ENCODE measurements at regions not wholly inside any gene's neighbourhood (a gene's known extent, or its start where the extent isn't known, plus 50 kb on each side); places are given as distances from the start of the nearest gene placed in this dataset.

DNA sequence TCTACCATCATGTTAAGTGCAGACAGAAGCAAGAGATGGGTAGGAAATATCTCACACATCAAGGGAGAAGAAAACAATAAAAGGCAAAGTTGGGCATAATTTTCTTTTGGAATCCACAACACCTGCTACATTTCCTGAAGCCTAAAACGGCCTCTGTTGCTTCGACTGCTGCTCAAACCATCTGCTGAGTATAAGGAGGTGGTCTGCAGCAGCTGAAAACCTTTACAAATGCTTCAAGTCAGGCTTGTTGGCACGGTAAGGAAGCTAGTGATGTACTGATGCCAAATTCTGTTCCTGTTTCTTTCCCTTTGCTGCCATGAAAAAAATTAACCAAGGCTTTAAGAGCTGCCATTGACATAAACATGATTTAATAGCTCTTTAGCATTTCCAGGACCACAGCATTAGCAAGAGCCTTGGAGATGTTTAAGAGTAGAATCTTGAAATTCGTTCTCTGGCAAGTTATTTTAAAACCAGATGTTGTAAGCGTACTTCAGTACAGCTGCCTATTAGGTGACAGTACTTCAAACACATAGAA is 75.6 kb downstream of the DMRTA1 start:
- H3K4me3 ChIP-seq (ENCODE audit: insufficient read depth, low read length, poor library complexity, severe bottlenecking), result no peak overlapping the region
- no peak overlapping the region for H3K27ac ChIP-seq (ENCODE audit: low read depth, low read length)
- H3K4me2 ChIP-seq (ENCODE audit: low read depth, low read length, poor library complexity, severe bottlenecking), result no peak overlapping the region
- H3F3A ChIP-seq (ENCODE audit: insufficient read depth), result no peaks in the 10 kb centered on the region
- no peaks in the 10 kb centered on the region for H3K9me3 ChIP-seq (ENCODE audit: insufficient read depth, low read length)
- no peaks in the 10 kb centered on the region for H3K36me3 ChIP-seq (ENCODE audit: low read length)
- H3K9me2 ChIP-seq (replicated peaks; ENCODE audit: insufficient read depth, low read length), result no peaks in the 10 kb centered on the region
- no peak overlapping the region for H3K9ac ChIP-seq (ENCODE audit: low read length)
- H3K27me3 ChIP-seq (ENCODE audit: low read length), result no peaks in the 10 kb centered on the region
- no peaks in the 10 kb centered on the region for H3K79me2 ChIP-seq (ENCODE audit: insufficient read depth, low read length)
- TF ChIP-seq, protein P1, sequence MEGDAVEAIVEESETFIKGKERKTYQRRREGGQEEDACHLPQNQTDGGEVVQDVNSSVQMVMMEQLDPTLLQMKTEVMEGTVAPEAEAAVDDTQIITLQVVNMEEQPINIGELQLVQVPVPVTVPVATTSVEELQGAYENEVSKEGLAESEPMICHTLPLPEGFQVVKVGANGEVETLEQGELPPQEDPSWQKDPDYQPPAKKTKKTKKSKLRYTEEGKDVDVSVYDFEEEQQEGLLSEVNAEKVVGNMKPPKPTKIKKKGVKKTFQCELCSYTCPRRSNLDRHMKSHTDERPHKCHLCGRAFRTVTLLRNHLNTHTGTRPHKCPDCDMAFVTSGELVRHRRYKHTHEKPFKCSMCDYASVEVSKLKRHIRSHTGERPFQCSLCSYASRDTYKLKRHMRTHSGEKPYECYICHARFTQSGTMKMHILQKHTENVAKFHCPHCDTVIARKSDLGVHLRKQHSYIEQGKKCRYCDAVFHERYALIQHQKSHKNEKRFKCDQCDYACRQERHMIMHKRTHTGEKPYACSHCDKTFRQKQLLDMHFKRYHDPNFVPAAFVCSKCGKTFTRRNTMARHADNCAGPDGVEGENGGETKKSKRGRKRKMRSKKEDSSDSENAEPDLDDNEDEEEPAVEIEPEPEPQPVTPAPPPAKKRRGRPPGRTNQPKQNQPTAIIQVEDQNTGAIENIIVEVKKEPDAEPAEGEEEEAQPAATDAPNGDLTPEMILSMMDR (IDR thresholded peaks at IDR 0.05; ENCODE audit: insufficient read depth, low read length, poor library complexity, severe bottlenecking), result no peak
- no peak for TF ChIP-seq EZH2phosphoT487 (conservative IDR thresholded peaks at IDR 0.05; ENCODE audit: low read length)
- H2AFZ ChIP-seq (ENCODE audit: low read depth, low read length, severe bottlenecking), result no peak overlapping the region
- H4K20me1 ChIP-seq (ENCODE audit: low read depth, low read length), result no peaks in the 10 kb centered on the region

DNA sequence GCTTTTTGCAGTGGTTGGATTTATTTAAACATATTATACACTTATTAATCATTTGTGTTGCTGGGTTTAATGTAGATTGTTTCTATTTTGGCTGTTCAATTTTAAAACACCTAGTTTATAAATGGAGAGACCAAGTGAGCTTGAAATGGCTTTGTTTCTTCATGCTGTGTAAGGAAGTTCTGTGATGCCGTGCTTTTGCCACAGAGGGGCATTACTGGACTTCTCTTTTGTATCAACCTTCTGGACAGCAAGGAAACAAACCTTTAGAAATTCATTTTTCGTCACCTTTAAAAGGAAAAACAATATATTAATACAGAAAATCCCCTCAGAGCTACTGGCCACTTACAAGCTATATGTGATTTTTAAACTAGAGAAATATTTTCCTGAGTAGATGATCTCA is 81.9 kb downstream of the DMRTA1 start:
- no peak overlapping the region for H3K27ac ChIP-seq (ENCODE audit: low read depth, low read length)
- H3K9ac ChIP-seq (ENCODE audit: low read length), result no peak overlapping the region
- no peak overlapping the region for H3K4me2 ChIP-seq (ENCODE audit: low read depth, low read length, poor library complexity, severe bottlenecking)
- no peaks in the 10 kb centered on the region for H3K27me3 ChIP-seq (ENCODE audit: low read length)
- no peak overlapping the region for H3K4me3 ChIP-seq (ENCODE audit: insufficient read depth, low read length, poor library complexity, severe bottlenecking)
- no peaks in the 10 kb centered on the region for H3F3A ChIP-seq (ENCODE audit: insufficient read depth)
- no peaks in the 10 kb centered on the region for H3K79me2 ChIP-seq (ENCODE audit: insufficient read depth, low read length)
- no peak overlapping the region for H2AFZ ChIP-seq (ENCODE audit: low read depth, low read length, severe bottlenecking)
- no peaks in the 10 kb centered on the region for H3K9me3 ChIP-seq (ENCODE audit: insufficient read depth, low read length)
- peaks cover 5% of the 10 kb centered on the region; the same call in 1 of the 2 replicates for H4K20me1 ChIP-seq (ENCODE audit: low read depth, low read length)
- no peak for TF ChIP-seq EZH2phosphoT487 (conservative IDR thresholded peaks at IDR 0.05; ENCODE audit: low read length)
- TF ChIP-seq, protein P1 (IDR thresholded peaks at IDR 0.05; ENCODE audit: insufficient read depth, low read length, poor library complexity, severe bottlenecking), result no peak
- no peaks in the 10 kb centered on the region for H3K36me3 ChIP-seq (ENCODE audit: low read length)
- no peaks in the 10 kb centered on the region for H3K9me2 ChIP-seq (replicated peaks; ENCODE audit: insufficient read depth, low read length)

DNA sequence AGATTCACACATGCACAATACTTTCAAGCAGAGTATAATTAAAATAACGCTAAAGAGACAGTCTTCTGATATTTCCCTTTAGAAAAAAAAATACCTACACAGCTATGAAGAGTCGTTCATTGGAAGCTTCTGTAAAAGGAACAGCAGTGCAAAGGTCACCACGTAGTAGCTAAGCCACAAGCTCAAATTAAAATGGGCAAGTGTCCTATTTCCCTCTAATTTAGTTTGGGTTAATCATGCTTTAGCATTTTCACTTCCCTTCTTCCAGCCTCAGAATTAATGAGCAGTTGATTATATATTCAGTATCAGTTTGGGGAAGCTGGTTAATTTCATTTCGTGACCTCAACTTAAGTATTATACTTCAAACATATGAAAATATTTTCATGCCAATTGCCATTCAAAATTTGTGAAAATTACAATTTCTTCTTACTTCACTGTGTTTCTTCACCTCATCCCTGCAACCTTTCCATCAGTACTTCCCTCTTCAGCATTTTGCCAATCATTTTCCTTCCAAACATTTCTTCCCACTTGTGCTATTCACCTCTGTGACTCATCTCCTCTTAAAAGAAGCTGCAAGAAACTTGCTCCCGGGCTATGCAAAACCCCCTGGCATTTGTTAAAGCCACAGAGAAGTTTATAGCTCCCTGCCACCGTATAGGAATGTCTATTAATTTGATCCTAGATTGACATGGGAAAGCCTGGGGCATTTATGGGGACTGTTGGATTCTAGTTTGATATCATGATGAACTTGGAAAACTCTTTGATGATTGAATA is 83.0 kb downstream of the DMRTA1 start:
- Histone ChIP-seq H3K9me3 (ENCODE audit: insufficient read depth, low read length) (no peaks in the 10 kb centered on the region), H3K27me3 (ENCODE audit: low read length) (no peaks in the 10 kb centered on the region), H3K27ac (ENCODE audit: low read depth, low read length) (no peak overlapping the region), H3K9ac (ENCODE audit: low read length) (no peak overlapping the region), H3K36me3 (ENCODE audit: low read length) (no peaks in the 10 kb centered on the region), H3K9me2 (replicated peaks; ENCODE audit: insufficient read depth, low read length) (no peaks in the 10 kb centered on the region), H3F3A (ENCODE audit: insufficient read depth) (no peaks in the 10 kb centered on the region), H4K20me1 (ENCODE audit: low read depth, low read length) (peaks cover 5% of the 10 kb centered on the region; the same call in 1 of the 2 replicates), H2AFZ (ENCODE audit: low read depth, low read length, severe bottlenecking) (no peak overlapping the region), H3K79me2 (ENCODE audit: insufficient read depth, low read length) (no peaks in the 10 kb centered on the region), H3K4me2 (ENCODE audit: low read depth, low read length, poor library complexity, severe bottlenecking) (no peak overlapping the region), H3K4me3 (ENCODE audit: insufficient read depth, low read length, poor library complexity, severe bottlenecking) (no peak overlapping the region)
- TF ChIP-seq EZH2phosphoT487 (conservative IDR thresholded peaks at IDR 0.05; ENCODE audit: low read length), result no peak
- TF ChIP-seq, protein P1 (IDR thresholded peaks at IDR 0.05; ENCODE audit: insufficient read depth, low read length, poor library complexity, severe bottlenecking), result no peak

All from SU-DHL-6 (cell line).